ENCODE measurements at regions not wholly inside any gene's neighbourhood (a gene's known extent, or its start where the extent isn't known, plus 50 kb on each side); places are given as distances from the start of the nearest gene placed in this dataset.

GRCh38 chrX:74160358-74160757, 143.6 kb upstream of the ZCCHC13 start:
- Histone ChIP-seq H3K4me3 (ENCODE audit: severe bottlenecking) (no peak overlapping the region), H3K9me3 (ENCODE audit: severe bottlenecking) (no peaks in the 10 kb centered on the region), H3K36me3 (ENCODE audit: low read depth) (no peaks in the 10 kb centered on the region), H3K4me1 (ENCODE audit: insufficient read depth, poor library complexity, severe bottlenecking) (no peaks in the 10 kb centered on the region), H3K27ac (ENCODE audit: poor library complexity, severe bottlenecking) (no peak overlapping the region), H3K27me3 (ENCODE audit: insufficient read depth, poor library complexity, severe bottlenecking) (no peaks in the 10 kb centered on the region)
- ATAC-seq (ENCODE audit: low read depth): no peak
- DNase-seq (ENCODE audit: low spot score): no peak
- TF ChIP-seq, protein P1, sequence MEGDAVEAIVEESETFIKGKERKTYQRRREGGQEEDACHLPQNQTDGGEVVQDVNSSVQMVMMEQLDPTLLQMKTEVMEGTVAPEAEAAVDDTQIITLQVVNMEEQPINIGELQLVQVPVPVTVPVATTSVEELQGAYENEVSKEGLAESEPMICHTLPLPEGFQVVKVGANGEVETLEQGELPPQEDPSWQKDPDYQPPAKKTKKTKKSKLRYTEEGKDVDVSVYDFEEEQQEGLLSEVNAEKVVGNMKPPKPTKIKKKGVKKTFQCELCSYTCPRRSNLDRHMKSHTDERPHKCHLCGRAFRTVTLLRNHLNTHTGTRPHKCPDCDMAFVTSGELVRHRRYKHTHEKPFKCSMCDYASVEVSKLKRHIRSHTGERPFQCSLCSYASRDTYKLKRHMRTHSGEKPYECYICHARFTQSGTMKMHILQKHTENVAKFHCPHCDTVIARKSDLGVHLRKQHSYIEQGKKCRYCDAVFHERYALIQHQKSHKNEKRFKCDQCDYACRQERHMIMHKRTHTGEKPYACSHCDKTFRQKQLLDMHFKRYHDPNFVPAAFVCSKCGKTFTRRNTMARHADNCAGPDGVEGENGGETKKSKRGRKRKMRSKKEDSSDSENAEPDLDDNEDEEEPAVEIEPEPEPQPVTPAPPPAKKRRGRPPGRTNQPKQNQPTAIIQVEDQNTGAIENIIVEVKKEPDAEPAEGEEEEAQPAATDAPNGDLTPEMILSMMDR (IDR thresholded peaks at IDR 0.05; ENCODE audit: poor library complexity, severe bottlenecking): no peak

GRCh38 chrX:74147439-74147838, 156.5 kb upstream of the ZCCHC13 start:
- Histone ChIP-seq H3K4me1 (ENCODE audit: insufficient read depth, poor library complexity, severe bottlenecking) (no peaks in the 10 kb centered on the region), H3K4me3 (ENCODE audit: severe bottlenecking) (no peak overlapping the region), H3K27me3 (ENCODE audit: insufficient read depth, poor library complexity, severe bottlenecking) (no peaks in the 10 kb centered on the region), H3K9me3 (ENCODE audit: severe bottlenecking) (no peaks in the 10 kb centered on the region), H3K36me3 (ENCODE audit: low read depth) (no peaks in the 10 kb centered on the region), H3K27ac (ENCODE audit: poor library complexity, severe bottlenecking) (no peak overlapping the region)
- DNase-seq (ENCODE audit: low spot score): no peak
- TF ChIP-seq, protein P1 (IDR thresholded peaks at IDR 0.05; ENCODE audit: poor library complexity, severe bottlenecking): no peak
- ATAC-seq (ENCODE audit: low read depth): no peak

DNA sequence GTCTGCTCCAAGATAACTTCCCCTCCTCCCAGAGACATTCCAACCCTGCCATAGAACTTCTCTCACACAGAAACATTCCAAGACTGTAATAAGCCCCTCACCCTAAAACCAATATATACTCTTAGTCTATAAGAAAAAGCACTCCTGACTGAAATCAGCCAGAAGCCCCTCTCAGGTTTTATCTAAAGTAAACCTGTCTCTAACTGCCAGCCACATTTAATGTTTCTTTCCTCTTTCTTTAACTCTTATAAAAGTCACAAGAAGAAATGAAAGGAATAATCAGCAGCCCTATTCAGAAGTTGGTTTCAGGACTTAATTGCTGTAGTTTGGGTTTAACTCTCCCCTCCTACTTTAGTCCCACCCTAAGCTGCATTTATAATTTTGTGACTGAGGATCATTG, 165.0 kb upstream of the ZCCHC13 start:
- no peaks in the 10 kb centered on the region for H3K27me3 ChIP-seq (ENCODE audit: insufficient read depth, poor library complexity, severe bottlenecking)
- TF ChIP-seq, protein P1 (IDR thresholded peaks at IDR 0.05; ENCODE audit: poor library complexity, severe bottlenecking): no peak
- DNase-seq (ENCODE audit: low spot score) (no peak), ATAC-seq (ENCODE audit: low read depth) (no peak)
- no peak overlapping the region for H3K27ac ChIP-seq (ENCODE audit: poor library complexity, severe bottlenecking)
- no peak overlapping the region for H3K4me3 ChIP-seq (ENCODE audit: severe bottlenecking)
- H3K36me3 ChIP-seq (ENCODE audit: low read depth): no peaks in the 10 kb centered on the region
- no peaks in the 10 kb centered on the region for H3K9me3 ChIP-seq (ENCODE audit: severe bottlenecking)
- no peaks in the 10 kb centered on the region for H3K4me1 ChIP-seq (ENCODE audit: insufficient read depth, poor library complexity, severe bottlenecking)

DNA sequence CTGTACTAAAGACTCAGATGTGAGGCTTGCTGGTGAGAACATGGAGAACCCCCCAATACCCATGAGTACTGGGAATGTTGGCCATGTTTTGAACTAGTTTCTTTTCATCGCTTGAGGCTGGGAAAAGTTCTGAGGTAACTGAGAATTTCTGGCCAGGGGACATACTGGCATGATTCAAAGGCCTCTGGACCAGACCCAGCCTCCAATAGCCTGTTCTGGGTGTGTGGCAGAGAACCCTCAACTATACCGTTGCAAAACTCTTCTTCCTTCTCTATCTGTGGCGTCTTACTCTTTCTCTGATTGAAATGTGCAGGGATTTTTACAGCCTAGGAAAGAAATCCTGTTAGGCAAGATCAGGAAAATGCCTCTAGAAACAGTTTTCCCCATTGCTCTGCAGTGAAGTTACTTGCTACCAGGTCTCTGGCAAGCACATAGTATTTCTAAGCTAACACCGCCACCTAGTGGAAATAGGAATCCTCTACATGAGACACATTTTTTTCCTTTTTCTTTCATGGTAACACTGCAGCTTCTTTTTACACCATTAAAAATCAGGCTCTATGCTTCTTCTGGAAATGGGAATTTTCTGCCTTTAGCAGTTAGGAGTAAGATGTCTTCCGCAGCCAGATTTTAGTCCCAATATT, 170.7 kb upstream of the ZCCHC13 start:
- Histone ChIP-seq H3K4me3 (ENCODE audit: severe bottlenecking) (no peak overlapping the region), H3K4me1 (ENCODE audit: insufficient read depth, poor library complexity, severe bottlenecking) (no peaks in the 10 kb centered on the region), H3K27me3 (ENCODE audit: insufficient read depth, poor library complexity, severe bottlenecking) (no peaks in the 10 kb centered on the region), H3K9me3 (ENCODE audit: severe bottlenecking) (no peaks in the 10 kb centered on the region), H3K36me3 (ENCODE audit: low read depth) (no peaks in the 10 kb centered on the region), H3K27ac (ENCODE audit: poor library complexity, severe bottlenecking) (no peak overlapping the region)
- TF ChIP-seq, protein P1 (IDR thresholded peaks at IDR 0.05; ENCODE audit: poor library complexity, severe bottlenecking): peak; percentile 52
- DNase-seq (ENCODE audit: low spot score) (no peak), ATAC-seq (ENCODE audit: low read depth) (no peak)

DNA sequence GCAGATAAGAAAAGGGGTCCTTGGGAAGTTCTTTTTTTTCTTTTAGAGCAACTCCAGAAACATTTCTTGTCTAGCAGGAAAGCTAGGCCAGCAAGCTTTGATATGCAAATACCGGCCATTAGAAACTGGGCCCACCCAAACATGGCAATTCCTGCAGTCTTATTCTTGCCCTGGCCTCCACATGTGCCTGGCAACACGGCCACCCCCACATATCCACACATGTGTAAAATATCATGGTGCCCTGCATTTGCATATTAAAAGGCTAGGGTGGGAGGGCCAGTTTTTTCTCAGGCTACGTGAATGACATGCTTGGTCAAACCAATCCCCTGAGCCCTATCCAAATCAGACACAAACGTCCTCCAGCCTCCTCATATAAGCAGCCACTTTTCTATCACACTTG, 171.7 kb upstream of the ZCCHC13 start:
- DNase-seq (ENCODE audit: low spot score) (no peak), ATAC-seq (ENCODE audit: low read depth) (no peak)
- Histone ChIP-seq H3K9me3 (ENCODE audit: severe bottlenecking) (no peaks in the 10 kb centered on the region), H3K27ac (ENCODE audit: poor library complexity, severe bottlenecking) (no peak overlapping the region), H3K36me3 (ENCODE audit: low read depth) (no peaks in the 10 kb centered on the region), H3K4me1 (ENCODE audit: insufficient read depth, poor library complexity, severe bottlenecking) (no peaks in the 10 kb centered on the region), H3K27me3 (ENCODE audit: insufficient read depth, poor library complexity, severe bottlenecking) (no peaks in the 10 kb centered on the region), H3K4me3 (ENCODE audit: severe bottlenecking) (no peak overlapping the region)
- TF ChIP-seq, protein P1 (IDR thresholded peaks at IDR 0.05; ENCODE audit: poor library complexity, severe bottlenecking): no peak

All from RWPE2 (cell line).